Heart left ventricle (tissue), 16 donors: ENCODE measurements at regions not wholly inside any gene's neighbourhood (a gene's known extent, or its start where the extent isn't known, plus 50 kb on each side); places are given as distances from the start of the nearest gene placed in this dataset.

Experiments
- ATAC-seq, 4 donors: fragments of 200-7000 bp; cut with Tn5 transposase; one replicate each; pipeline ENCODE4 v1.9.1; 2020 to 2022; ENCODE audit warnings: moderate library complexity in 4 of 4, mild to moderate bottlenecking in 3 of 4, moderate number of reproducible peaks in 1 of 4
- DNase-seq, 5 donors: peaks; one replicate each; pipeline ENCODE4 v3.0.0-alpha.2; 2020
- H3K27ac ChIP-seq, 12 donors: fragments of 200-600 bp; sonication (generic) in 4 of 12; one replicate each; pipeline versions ENCODE4 v1.5.0 to v1.8.0; 2016 to 2022; ENCODE audit warnings: mild to moderate bottlenecking in 2 of 12
- H3K27me3 ChIP-seq, 9 donors: fragments of 200-600 bp; sonication (generic) in 2 of 9; one replicate each; pipeline versions ENCODE4 v1.5.1 to v1.8.0; 2016 to 2022; ENCODE audit warnings: mild to moderate bottlenecking in 3 of 9
- H3K36me3 ChIP-seq, 9 donors: fragments of 200-600 bp; sonication (generic) in 2 of 9; one replicate each; pipeline versions ENCODE4 v1.5.0 to v1.8.0; 2018 to 2022; ENCODE audit warnings: mild to moderate bottlenecking in 2 of 9
- H3K4me1 ChIP-seq, 12 donors: fragments of 200-600 bp; sonication (generic) in 4 of 12; one replicate each; pipeline versions ENCODE4 v1.5.0 to v1.8.0; 2016 to 2022; ENCODE audit warnings: mild to moderate bottlenecking in 3 of 12
- H3K4me3 ChIP-seq, 12 donors: fragments of 200-600 bp; sonication (generic) in 4 of 12; one replicate each; pipeline versions ENCODE4 v1.5.0 to v1.8.0; 2017 to 2022; ENCODE audit warnings: mild to moderate bottlenecking in 9 of 12, moderate library complexity in 4 of 12
- H3K9me3 ChIP-seq, 12 donors: fragments of 200-600 bp; sonication (generic) in 4 of 12; one replicate each; pipeline versions ENCODE4 v1.5.0 to v1.8.0; 2016 to 2022; ENCODE audit warnings: mild to moderate bottlenecking in 1 of 12
- CTCF ChIP-seq, 12 donors: fragments of 200-600 bp; sonication (generic) in 4 of 12; IDR thresholded peaks; one replicate each; pipeline versions ENCODE4 v1.5.0 to v1.8.0; 2018 to 2022; ENCODE audit warnings: antibody characterized with exemption in 12 of 12, mild to moderate bottlenecking in 5 of 12
- POLR2A ChIP-seq, 2 donors: fragments of 450-650 bp; IDR thresholded peaks; one replicate each; pipeline ENCODE4 v1.6.1; 2017; ENCODE audit warnings: antibody characterized with exemption in 2 of 2, mild to moderate bottlenecking in 2 of 2, moderate library complexity in 2 of 2
- WGBS, 4 donors: extraction: QIAGEN DNeasy Blood & Tissue Kit in 2 of 4; methylation state at CpG; one replicate each; pipeline versions ENCODE4 v1.1.5 to v1.1.7; 2013 to 2018; 5-methylcytosine and 5-hydroxymethylcytosine counted together
- intact Hi-C, 10 donors: fragments of 100-400 bp; cut with DNase I; formaldehyde crosslinking; loops; one replicate each; pipeline versions ENCODE4 v1.11.1 to v1.14.2; 2022
- donor health status: ischemic (EF 13 %, LVEDD 7.1; RV severe dilation, severe dysfunction).
- donor health status: healthy with polysubstance abuse.
- donor health status: DM: no; HTN: yes; CAD: no.
- donor health status: DM: no; HTN: no; CAD: no.
- donor health status: ischemic (EF 25% LVEDD 6.9; RV normal size, moderate dysfunction).
- donor health status: ischemic (EF 25% LVEDD 5.7; RV mildly dilated, moderate dysfunction).
- donor health status: healthy.
- donor health status: DM: yes; HTN: yes; CAD: no.
- donor health status: ischemic (EF 35%, LVEDD 5.7; RV mildly dilated, moderate dysfunction).
- donor health status: nonischemic (EF 11% LVEDD 7.7; RV severe dilation, severe dysfunction).
- donor health status: DM: yes; HTN: yes; CAD: no.
- donor health status: PGD.
- donor health status: ischemic (EF 29% LVEDD 5.4; RV normal size, mild dysfunction).
- donor health status: nonischemic (EF 23%, LVEDD 6.1; RV moderate dilation, normal function).

DNA sequence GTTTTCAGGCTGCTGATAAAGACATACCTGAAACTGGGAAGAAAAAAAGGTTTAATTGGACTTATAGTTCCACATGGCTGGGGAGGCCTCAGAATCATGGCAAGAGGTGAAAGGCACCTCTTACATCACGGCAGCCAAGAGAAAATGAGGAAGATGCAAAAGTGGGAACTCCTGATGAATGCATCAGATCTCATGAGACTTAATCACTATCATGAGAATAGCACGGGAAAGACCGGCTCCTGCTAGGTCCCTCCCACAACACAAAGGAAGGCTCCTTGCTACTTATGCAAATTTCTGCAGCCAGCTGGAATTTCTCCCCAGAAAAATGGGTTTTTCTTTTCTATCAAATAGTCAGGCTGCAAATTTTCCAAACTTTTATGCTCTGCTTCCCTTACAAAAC, 174.1 kb upstream of the RMST start:
- TF ChIP-seq POLR2A (IDR thresholded peaks at IDR 0.05) (no peak), CTCF (IDR thresholded peaks at IDR 0.05) (no peak)
- no peaks in the 10 kb centered on the region for H3K36me3 ChIP-seq
- ATAC-seq, result no peak
- no peak overlapping the region for H3K4me3 ChIP-seq
- H3K27ac ChIP-seq, result no peak overlapping the region
- intact Hi-C loops, result no loop called here
- no peaks in the 10 kb centered on the region for H3K27me3 ChIP-seq
- H3K4me1 ChIP-seq, result no peaks in the 10 kb centered on the region
- DNase-seq, result no peak
- no peaks in the 10 kb centered on the region for H3K9me3 ChIP-seq
- WGBS, 4 donors, result 59 to 69% (median 65%) methylated on average over 3 of the region's 3 CpGs

GRCh38 chr12:97292588-97292987, 170.0 kb upstream of the RMST start:
- no peaks in the 10 kb centered on the region for H3K4me1 ChIP-seq
- no peaks in the 10 kb centered on the region for H3K27me3 ChIP-seq
- H3K4me3 ChIP-seq, result no peak overlapping the region
- intact Hi-C loops, result no loop called here
- peaks cover 0 to 10% (median 0%) of the 10 kb centered on the region in 12 donors for H3K9me3 ChIP-seq
- no peak overlapping the region for H3K27ac ChIP-seq
- no peaks in the 10 kb centered on the region for H3K36me3 ChIP-seq
- no peak for DNase-seq
- ATAC-seq, result no peak
- 73 to 87% (median 84%) methylated on average over 3 of the region's 3 CpGs for WGBS, 4 donors
- TF ChIP-seq POLR2A (IDR thresholded peaks at IDR 0.05), result no peak
- no peak for TF ChIP-seq CTCF (IDR thresholded peaks at IDR 0.05)

- TF ChIP-seq POLR2A (IDR thresholded peaks at IDR 0.05) (no peak), CTCF (IDR thresholded peaks at IDR 0.05) (no peak)
- intact Hi-C loops, result no loop called here
- Histone ChIP-seq H3K4me3 (no peak overlapping the region), H3K9me3 (peaks cover 0 to 10% (median 0%) of the 10 kb centered on the region in 12 donors), H3K4me1 (no peaks in the 10 kb centered on the region), H3K27ac (no peak overlapping the region), H3K36me3 (no peaks in the 10 kb centered on the region), H3K27me3 (no peaks in the 10 kb centered on the region)
- 74 to 89% (median 80%) methylated on average over 1 of the region's 1 CpG for WGBS, 4 donors
- no peak for ATAC-seq
- no peak for DNase-seq
Observed at GRCh38 chr12:97293541-97293940, 169.1 kb upstream of the RMST start.

- H3K4me1 ChIP-seq, result no peaks in the 10 kb centered on the region
- H3K9me3 ChIP-seq, result peaks cover 0 to 8% (median 0%) of the 10 kb centered on the region in 12 donors
- no peak overlapping the region for H3K4me3 ChIP-seq
- no peak for TF ChIP-seq POLR2A (IDR thresholded peaks at IDR 0.05)
- no peak for TF ChIP-seq CTCF (IDR thresholded peaks at IDR 0.05)
- H3K36me3 ChIP-seq, result no peaks in the 10 kb centered on the region
- ATAC-seq (no peak), DNase-seq (no peak)
- H3K27me3 ChIP-seq, result peaks cover 0 to 3% (median 0%) of the 10 kb centered on the region in 9 donors
- WGBS, 4 donors, result 79 to 83% (median 81%) methylated on average over 5 of the region's 5 CpGs
- H3K27ac ChIP-seq, result no peak overlapping the region
- intact Hi-C loops, result loop anchor here in 3 of 10 donors (10.0 kb wide), 3 partner anchors 155 to 1095 kb away; no protein-coding TSS in a partner anchor
Observed at GRCh38 chr12:97299847-97300246, 162.8 kb upstream of the RMST start.
